Liver (tissue), 8 donors: ENCODE measurements at regions not wholly inside any gene's neighbourhood (a gene's known extent, or its start where the extent isn't known, plus 50 kb on each side); places are given as distances from the start of the nearest gene placed in this dataset.

Experiments used
- DNase-seq: peaks from one replicate; pipeline ENCODE4 v3.0.0-alpha.2; 2017; ENCODE audit warnings: low spot score
- H3K27ac ChIP-seq, 2 donors: one replicate each; pipeline ENCODE4 v1.7.0; 2013; ENCODE audit warnings: inconsistent platforms in 2 of 2, low read length in 2 of 2, control low read depth in 1 of 2, low read depth in 1 of 2, mild to moderate bottlenecking in 1 of 2
- H3K27me3 ChIP-seq, 4 donors: one replicate each; pipeline versions ENCODE4 v1.6.1 to v1.7.0; 2013; ENCODE audit warnings: low read length in 3 of 4, inconsistent platforms in 1 of 4, mild to moderate bottlenecking in 1 of 4, moderate library complexity in 1 of 4; ENCODE audit not compliant: control insufficient read depth in 4 of 4, insufficient read depth in 4 of 4
- H3K36me3 ChIP-seq, 4 donors: one replicate each; pipeline versions ENCODE4 v1.6.1 to v1.7.0; 2013; ENCODE audit warnings: low read length in 3 of 4, mild to moderate bottlenecking in 3 of 4, low read depth in 1 of 4, moderate library complexity in 1 of 4; ENCODE audit not compliant: control insufficient read depth in 4 of 4, insufficient read depth in 3 of 4
- H3K4me1 ChIP-seq, 4 donors: one replicate each; pipeline versions ENCODE4 v1.6.1 to v1.7.0; 2013; ENCODE audit warnings: low read length in 3 of 4, mild to moderate bottlenecking in 3 of 4, moderate library complexity in 1 of 4; ENCODE audit not compliant: control insufficient read depth in 4 of 4, insufficient read depth in 4 of 4
- H3K4me3 ChIP-seq, 3 donors: one replicate each; pipeline versions ENCODE4 v1.6.1 to v1.7.0; 2013; ENCODE audit warnings: low read length in 3 of 3, control low read depth in 1 of 3, low read depth in 1 of 3, mild to moderate bottlenecking in 1 of 3
- H3K9ac ChIP-seq, 2 donors: one replicate each; pipeline ENCODE4 v1.7.0; 2013; ENCODE audit warnings: low read length in 2 of 2, mild to moderate bottlenecking in 2 of 2, moderate library complexity in 2 of 2, control low read depth in 1 of 2, low read depth in 1 of 2
- H3K9me3 ChIP-seq, 4 donors: one replicate each; pipeline versions ENCODE4 v1.6.1 to v1.7.0; 2013; ENCODE audit warnings: low read length in 3 of 4; ENCODE audit not compliant: control insufficient read depth in 4 of 4
- ATF3 ChIP-seq: IDR thresholded peaks from 2 replicates; pipeline ENCODE4 v1.6.1; 2016; ENCODE audit warnings: antibody characterized with exemption
- CTCF ChIP-seq: fragments of 150-350 bp; IDR thresholded peaks from 2 replicates; pipeline ENCODE4 v1.5.1; 2017; ENCODE audit warnings: improper control_type of control experiment, low read depth, low read length; ENCODE audit not compliant: missing input control
- EGR1 ChIP-seq, 2 donors: IDR thresholded peaks; 2 replicates each; pipeline ENCODE4 v1.6.1; 2016 to 2018; ENCODE audit warnings: antibody characterized with exemption in 2 of 2, low read depth in 2 of 2
- FOXA1 ChIP-seq: IDR thresholded peaks from 2 replicates; pipeline ENCODE4 v1.6.1; 2016; ENCODE audit warnings: antibody characterized with exemption
- FOXA2 ChIP-seq: IDR thresholded peaks from 2 replicates; pipeline ENCODE4 v1.6.1; 2016; ENCODE audit warnings: antibody characterized with exemption
- GABPA ChIP-seq, 2 donors: IDR thresholded peaks in 1 of 2; conservative IDR thresholded peaks in 1 of 2; 2 replicates each; pipeline ENCODE4 v1.6.1; 2016; ENCODE audit warnings: antibody characterized with exemption in 2 of 2, mild to moderate bottlenecking in 1 of 2, moderate library complexity in 1 of 2
- HNF4A ChIP-seq, 2 donors: conservative IDR thresholded peaks; 2 replicates each; pipeline ENCODE4 v1.6.1; 2016; ENCODE audit warnings: antibody characterized with exemption in 2 of 2, mild to moderate bottlenecking in 2 of 2
- HNF4G ChIP-seq: IDR thresholded peaks from 2 replicates; pipeline ENCODE4 v1.6.1; 2016; ENCODE audit warnings: antibody characterized with exemption
- JUND ChIP-seq, 2 donors: IDR thresholded peaks; 2 replicates each; pipeline ENCODE4 v1.6.1; 2016; ENCODE audit warnings: antibody characterized with exemption in 2 of 2
- MAX ChIP-seq: IDR thresholded peaks from 2 replicates; pipeline ENCODE4 v1.6.1; 2016; ENCODE audit warnings: antibody characterized with exemption
- NR2F2 ChIP-seq: IDR thresholded peaks from 2 replicates; pipeline ENCODE4 v1.6.1; 2016; ENCODE audit warnings: antibody characterized with exemption
- RAD21 ChIP-seq, 2 donors: IDR thresholded peaks; 2 replicates each; pipeline ENCODE4 v1.6.1; 2016; ENCODE audit warnings: antibody characterized with exemption in 2 of 2, mild to moderate bottlenecking in 2 of 2
- REST ChIP-seq: IDR thresholded peaks from 2 replicates; pipeline ENCODE4 v1.6.1; 2016; ENCODE audit warnings: antibody characterized with exemption, mild to moderate bottlenecking
- RXRA ChIP-seq, 2 donors: IDR thresholded peaks; 2 replicates each; pipeline ENCODE4 v1.6.1; 2017 to 2018; ENCODE audit warnings: antibody characterized with exemption in 2 of 2, mild to moderate bottlenecking in 1 of 2
- SP1 ChIP-seq: IDR thresholded peaks from 2 replicates; pipeline ENCODE4 v1.6.1; 2018; ENCODE audit warnings: antibody characterized with exemption, mild to moderate bottlenecking
- TAF1 ChIP-seq: conservative IDR thresholded peaks from 2 replicates; pipeline ENCODE4 v1.6.1; 2016; ENCODE audit warnings: antibody characterized with exemption, mild to moderate bottlenecking
- YY1 ChIP-seq: IDR thresholded peaks from 2 replicates; pipeline ENCODE4 v1.6.1; 2016; ENCODE audit warnings: antibody characterized with exemption, mild to moderate bottlenecking
- ZBTB33 ChIP-seq: IDR thresholded peaks from 2 replicates; pipeline ENCODE4 v1.6.1; 2016; ENCODE audit warnings: antibody characterized with exemption
- WGBS: extraction: QIAGEN DNeasy Blood & Tissue Kit; methylation state at CpG from one replicate; pipeline ENCODE4 v1.1.7; 2013; 5-methylcytosine and 5-hydroxymethylcytosine counted together
- donor health status: healthy.
- donor health status: healthy.
- donor health status: healthy.
- donor health status: healthy.
- donor health status: healthy.

GRCh38 chr21:14754682-14755081 is 208.6 kb upstream of the SAMSN1 start:
- no peak for DNase-seq
- TF ChIP-seq ATF3 (no peak), TAF1 (no peak), ZBTB33 (no peak), HNF4G (no peak), CTCF (no peak)
- Histone ChIP-seq H3K27ac (no peak overlapping the region), H3K4me1 (no peaks in the 10 kb centered on the region), H3K4me3 (no peak overlapping the region), H3K36me3 (no peaks in the 10 kb centered on the region), H3K9me3 (no peaks in the 10 kb centered on the region), H3K27me3 (no peaks in the 10 kb centered on the region), H3K9ac (no peak overlapping the region)
- 88% methylated on average over 2 of the region's 2 CpGs for WGBS

- H3K4me3 ChIP-seq: no peak overlapping the region
- H3K9ac ChIP-seq: no peak overlapping the region
- H3K36me3 ChIP-seq: no peaks in the 10 kb centered on the region
- no peaks in the 10 kb centered on the region for H3K9me3 ChIP-seq
- 64% methylated on average over 1 of the region's 1 CpG for WGBS
- H3K27me3 ChIP-seq: no peaks in the 10 kb centered on the region
- DNase-seq: no peak
- H3K4me1 ChIP-seq: no peaks in the 10 kb centered on the region
- H3K27ac ChIP-seq: no peak overlapping the region
- TF ChIP-seq ZBTB33 (no peak), FOXA1 (no peak), FOXA2 (no peak), CTCF (no peak), HNF4G (no peak), TAF1 (no peak), SP1 (no peak), GABPA (IDR thresholded peaks at IDR 0.05 in 1 of 2, conservative IDR thresholded peaks at IDR 0.05 in 1 of 2) (no peak), MAX (no peak), RAD21 (IDR thresholded peaks at IDR 0.05) (no peak), EGR1 (IDR thresholded peaks at IDR 0.05; ENCODE audit: low read depth in 2 of 2) (no peak), ATF3 (no peak), NR2F2 (no peak), RXRA (IDR thresholded peaks at IDR 0.05) (no peak), HNF4A (conservative IDR thresholded peaks at IDR 0.05) (no peak), JUND (IDR thresholded peaks at IDR 0.05) (no peak), YY1 (no peak), REST (no peak)
Observed at GRCh38 chr21:14754259-14754604, 208.1 kb upstream of the SAMSN1 start.
